Activated CD4-positive, alpha-beta T cell treated with anti-CD3 and anti-CD28 coated beads, Interleukin-2, amount 10 ng/mL, durations not matched to agents 7 days and 5 days (primary cell): ENCODE measurements at regions not wholly inside any gene's neighbourhood (a gene's known extent, or its start where the extent isn't known, plus 50 kb on each side); places are given as distances from the start of the nearest gene placed in this dataset.
"Not testable (repeated sequence)": the region's sequence is repeated elsewhere in the genome, so short reads cannot be mapped to it uniquely, and the experiment has no call there.

ENCODE experiments used
- CTCF ChIA-PET: fragments of 350-600 bp; sonication (Branson Sonifier 250); formaldehyde crosslinking; loops from one replicate; lab custom pipeline; 2021; ENCODE audit warnings: antibody characterized with exemption; lab: Charles Lee
- POLR2A ChIA-PET: fragments of 350-600 bp; sonication (Branson Sonifier 250); formaldehyde crosslinking; loops from one replicate; lab custom pipeline; 2021; ENCODE audit warnings: antibody characterized with exemption; lab: Charles Lee
- DNase-seq: peaks from one replicate; pipeline ENCODE4 v3.0.0-alpha.2; 2020
- H3K27ac Mint-ChIP-seq: one replicate; pipeline ENCODE4 v1.8.0; 2021; ENCODE audit warnings: mild to moderate bottlenecking, moderate library complexity, mixed read lengths
- H3K27me3 Mint-ChIP-seq: one replicate; pipeline ENCODE4 v1.8.0; 2021; ENCODE audit warnings: mixed read lengths
- H3K36me3 Mint-ChIP-seq: one replicate; pipeline ENCODE4 v1.8.0; 2021; ENCODE audit warnings: low read depth, mixed read lengths
- H3K4me1 Mint-ChIP-seq: one replicate; pipeline ENCODE4 v1.8.0; 2021; ENCODE audit warnings: mixed read lengths
- H3K4me3 Mint-ChIP-seq: one replicate; pipeline ENCODE4 v1.8.0; 2021; ENCODE audit warnings: mild to moderate bottlenecking, moderate library complexity, mixed read lengths
- H3K9me3 Mint-ChIP-seq: one replicate; pipeline ENCODE4 v1.8.0; 2021; ENCODE audit warnings: mixed read lengths

GRCh38 chr18:78868330-78869316 lies 111.0 kb upstream of the SALL3 start:
- DNase-seq: no peak
- H3K4me1 Mint-ChIP-seq: no peaks in the 10 kb centered on the region
- H3K9me3 Mint-ChIP-seq: no peaks in the 10 kb centered on the region
- H3K27me3 Mint-ChIP-seq: no peaks in the 10 kb centered on the region
- H3K4me3 Mint-ChIP-seq: no peak overlapping the region
- ChIA-PET POLR2A (no interaction called here), CTCF (no interaction called here)
- no peak overlapping the region for H3K27ac Mint-ChIP-seq
- H3K36me3 Mint-ChIP-seq: no peaks in the 10 kb centered on the region

DNA sequence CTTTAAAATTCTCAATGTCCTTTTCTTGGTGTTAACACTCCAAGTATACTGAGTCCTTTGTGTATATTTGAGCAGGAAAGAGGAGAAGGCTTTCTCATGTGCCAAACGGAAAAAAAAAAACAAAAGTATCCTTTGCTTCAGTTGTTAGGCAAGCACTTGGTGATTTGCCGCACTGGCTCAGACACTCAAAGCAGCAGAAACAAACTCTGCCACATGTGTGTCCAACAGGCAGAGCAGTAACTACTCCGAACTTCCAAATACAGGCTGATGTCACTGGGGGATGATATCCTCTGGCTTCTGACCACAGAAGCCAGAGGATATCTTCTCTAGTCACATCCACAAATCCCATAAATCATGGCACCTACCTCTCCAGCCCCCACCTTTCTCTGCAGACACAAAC lies 108.0 kb upstream of the SALL3 start:
- no peaks in the 10 kb centered on the region for H3K27me3 Mint-ChIP-seq
- ChIA-PET POLR2A (no interaction called here), CTCF (no interaction called here)
- no peaks in the 10 kb centered on the region for H3K4me1 Mint-ChIP-seq
- no peaks in the 10 kb centered on the region for H3K36me3 Mint-ChIP-seq
- no peak overlapping the region for H3K27ac Mint-ChIP-seq
- no peak for DNase-seq
- no peak overlapping the region for H3K4me3 Mint-ChIP-seq
- H3K9me3 Mint-ChIP-seq: no peaks in the 10 kb centered on the region

DNA sequence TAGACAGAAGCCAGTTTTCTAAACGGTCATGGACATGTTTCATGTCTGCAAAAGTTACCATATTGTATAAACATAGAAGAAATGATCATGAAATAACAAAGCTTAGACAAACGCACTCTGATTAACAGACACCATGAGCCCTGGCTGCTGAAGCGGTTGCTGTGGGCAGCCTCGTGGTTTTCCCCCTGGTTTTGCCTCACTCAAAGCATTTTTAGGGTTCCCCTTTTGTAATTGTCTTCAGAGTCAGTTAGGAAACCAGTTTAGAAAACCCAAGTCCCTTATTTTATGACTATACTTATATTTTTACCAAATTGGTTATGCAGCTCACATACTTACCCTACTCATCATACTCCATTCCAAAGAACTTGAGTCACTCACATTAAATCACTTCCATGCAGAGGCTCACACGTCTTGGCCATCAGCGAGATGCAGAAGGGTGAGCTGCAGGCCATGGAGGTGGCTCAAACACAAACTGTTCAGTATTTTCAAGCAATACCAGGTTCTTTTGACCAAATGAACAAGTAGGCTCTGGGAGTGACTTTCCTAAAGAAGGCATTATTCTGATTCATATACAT lies 105.6 kb upstream of the SALL3 start:
- DNase-seq: no peak
- CTCF ChIA-PET: no interaction called here
- no peaks in the 10 kb centered on the region for H3K27me3 Mint-ChIP-seq
- no peaks in the 10 kb centered on the region for H3K36me3 Mint-ChIP-seq
- no peak overlapping the region for H3K4me3 Mint-ChIP-seq
- H3K9me3 Mint-ChIP-seq: no peaks in the 10 kb centered on the region
- POLR2A ChIA-PET: no interaction called here
- no peak overlapping the region for H3K27ac Mint-ChIP-seq
- no peaks in the 10 kb centered on the region for H3K4me1 Mint-ChIP-seq

DNA sequence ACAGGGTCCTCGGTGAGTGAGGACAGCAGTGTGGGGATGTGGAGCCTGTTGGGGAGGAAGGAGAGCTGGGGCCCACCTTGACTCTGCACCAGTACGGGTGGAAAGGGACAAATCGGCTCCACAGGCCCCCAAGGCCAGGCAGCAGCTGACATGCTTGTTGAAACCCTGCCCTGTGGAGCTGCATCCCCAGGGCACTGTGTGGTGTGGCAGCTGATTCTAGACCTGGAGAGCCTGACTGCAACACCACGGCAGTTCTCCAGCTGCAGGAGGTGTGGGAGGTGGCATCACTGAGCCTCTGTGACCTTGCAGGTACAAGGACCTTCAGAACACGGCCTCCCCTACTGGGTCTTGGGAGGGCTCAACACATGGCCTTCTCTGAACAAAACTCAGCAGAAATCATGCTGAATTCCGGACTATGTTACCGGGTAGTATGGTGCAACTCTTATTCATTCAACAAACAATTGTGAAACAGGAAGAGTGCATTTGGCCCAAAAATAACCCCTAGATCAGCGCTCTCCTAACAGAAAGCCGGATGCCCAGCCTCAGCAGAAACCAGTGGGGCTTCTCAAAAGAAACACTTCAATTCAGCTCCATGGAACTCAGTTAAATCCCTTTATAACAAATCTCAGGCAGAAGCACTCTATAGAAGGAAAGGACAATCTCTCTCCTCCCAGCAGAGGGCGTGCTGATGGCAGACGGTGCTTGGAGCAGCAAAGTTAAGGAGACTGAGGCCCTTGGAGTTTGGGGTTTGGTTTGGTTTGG lies 104.4 kb upstream of the SALL3 start:
- Mint-ChIP-seq H3K4me3 (no peak overlapping the region), H3K27ac (no peak overlapping the region), H3K27me3 (no peaks in the 10 kb centered on the region), H3K9me3 (no peaks in the 10 kb centered on the region), H3K4me1 (no peaks in the 10 kb centered on the region), H3K36me3 (no peaks in the 10 kb centered on the region)
- CTCF ChIA-PET: interaction anchor here (0.6 to 1.7 kb wide), 5 partner anchors 9 to 15 kb away, joined by 3 to 5 read pairs (median 3); no protein-coding TSS in a partner anchor
- POLR2A ChIA-PET: no interaction called here
- peak; percentile 50 for DNase-seq

GRCh38 chr18:78875778-78876650 lies 103.6 kb upstream of the SALL3 start:
- POLR2A ChIA-PET: no interaction called here
- no peak overlapping the region for H3K27ac Mint-ChIP-seq

GRCh38 chr18:78876868-78877267 lies 102.8 kb upstream of the SALL3 start:
- Mint-ChIP-seq H3K36me3 (no peaks in the 10 kb centered on the region), H3K4me3 (no peak overlapping the region), H3K4me1 (no peaks in the 10 kb centered on the region), H3K27ac (no peak overlapping the region), H3K9me3 (no peaks in the 10 kb centered on the region), H3K27me3 (no peaks in the 10 kb centered on the region)
- CTCF ChIA-PET: no interaction called here
- no peak for DNase-seq
- POLR2A ChIA-PET: no interaction called here

More at GRCh38 chr18:78875778-78876650, 103.6 kb upstream of the SALL3 start:
- DNase-seq: no peak
- Mint-ChIP-seq H3K4me1 (no peaks in the 10 kb centered on the region), H3K9me3 (no peaks in the 10 kb centered on the region), H3K36me3 (no peaks in the 10 kb centered on the region), H3K4me3 (no peak overlapping the region), H3K27me3 (no peaks in the 10 kb centered on the region)
- CTCF ChIA-PET: interaction anchor here (0.6 to 1.7 kb wide), 6 partner anchors 8 to 1257 kb away, joined by 3 to 5 read pairs (median 3); no protein-coding TSS in a partner anchor

DNA sequence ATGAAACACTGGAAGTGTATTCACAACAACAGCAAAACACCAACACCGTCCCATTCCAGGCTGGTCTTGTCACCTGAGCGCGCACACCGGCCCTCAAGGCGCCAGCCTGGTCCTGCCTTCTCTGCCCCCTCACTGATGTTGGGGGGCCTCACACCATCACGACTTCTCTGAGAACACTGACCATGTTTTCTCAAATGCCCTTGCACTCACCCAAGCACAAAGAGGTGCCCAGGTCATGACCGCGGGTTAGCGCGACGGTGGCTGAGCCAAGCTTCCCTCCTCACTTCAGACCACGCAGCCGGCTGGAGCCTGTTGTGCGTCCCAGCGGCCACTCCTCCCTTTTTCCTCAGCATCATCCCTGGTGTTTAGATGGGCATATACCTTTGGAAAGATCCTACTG lies 101.3 kb upstream of the SALL3 start:
- Mint-ChIP-seq H3K27me3 (no peaks in the 10 kb centered on the region), H3K4me3 (no peak overlapping the region), H3K4me1 (no peaks in the 10 kb centered on the region), H3K36me3 (no peaks in the 10 kb centered on the region), H3K27ac (no peak overlapping the region), H3K9me3 (no peaks in the 10 kb centered on the region)
- POLR2A ChIA-PET: no interaction called here
- CTCF ChIA-PET: no interaction called here
- no peak for DNase-seq

- H3K36me3 Mint-ChIP-seq, H3K27ac Mint-ChIP-seq, CTCF ChIA-PET, POLR2A ChIA-PET, H3K4me1 Mint-ChIP-seq, H3K9me3 Mint-ChIP-seq, DNase-seq, H3K4me3 Mint-ChIP-seq, H3K27me3 Mint-ChIP-seq: not testable (repeated sequence)
Observed at GRCh38 chr18:78879072-78879883, 100.3 kb upstream of the SALL3 start.

GRCh38 chr18:78882585-78882984 lies 97.0 kb upstream of the SALL3 start:
- no peak for DNase-seq
- no peak overlapping the region for H3K27ac Mint-ChIP-seq
- CTCF ChIA-PET: no interaction called here
- H3K36me3 Mint-ChIP-seq: no peaks in the 10 kb centered on the region
- H3K27me3 Mint-ChIP-seq: no peaks in the 10 kb centered on the region
- no peak overlapping the region for H3K4me3 Mint-ChIP-seq
- POLR2A ChIA-PET: no interaction called here
- peaks cover 12% of the 10 kb centered on the region for H3K9me3 Mint-ChIP-seq
- H3K4me1 Mint-ChIP-seq: no peaks in the 10 kb centered on the region

GRCh38 chr18:78883501-78883900 lies 96.1 kb upstream of the SALL3 start:
- H3K4me3 Mint-ChIP-seq: no peak overlapping the region
- CTCF ChIA-PET: no interaction called here
- POLR2A ChIA-PET: no interaction called here
- no peak for DNase-seq
- H3K4me1 Mint-ChIP-seq: no peaks in the 10 kb centered on the region
- peaks cover 13% of the 10 kb centered on the region for H3K9me3 Mint-ChIP-seq
- H3K27me3 Mint-ChIP-seq: no peaks in the 10 kb centered on the region
- no peak overlapping the region for H3K27ac Mint-ChIP-seq
- no peaks in the 10 kb centered on the region for H3K36me3 Mint-ChIP-seq

DNA sequence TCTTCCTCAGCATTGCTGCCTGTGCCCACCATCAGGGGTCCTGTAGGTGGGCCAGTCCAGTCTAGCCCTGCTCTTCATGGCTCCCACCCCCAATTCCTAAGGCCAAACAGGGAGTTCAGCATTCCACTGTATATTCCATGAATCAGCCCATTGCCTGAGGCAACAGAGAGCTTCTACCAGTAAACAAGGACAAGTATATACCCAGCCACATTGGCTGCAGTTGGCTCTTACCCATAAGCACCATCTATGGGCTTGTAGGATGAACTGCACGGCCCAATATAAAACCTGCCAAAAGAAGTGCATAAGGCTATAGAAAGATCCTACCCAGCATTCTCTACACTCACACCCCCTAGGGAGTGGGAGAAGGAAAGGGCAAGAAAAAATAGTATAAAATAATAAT lies 95.1 kb upstream of the SALL3 start:
- DNase-seq: no peak
- Mint-ChIP-seq H3K4me1 (no peaks in the 10 kb centered on the region), H3K9me3 (peaks cover 23% of the 10 kb centered on the region), H3K27ac (no peak overlapping the region), H3K36me3 (no peaks in the 10 kb centered on the region), H3K27me3 (no peaks in the 10 kb centered on the region), H3K4me3 (no peak overlapping the region)
- ChIA-PET POLR2A (no interaction called here), CTCF (interaction anchor here (0.8 to 1.0 kb wide), 3 partner anchors 9 to 91 kb away, joined by 3 to 4 read pairs (median 3); no protein-coding TSS in a partner anchor)
